ENCODE measurements at regions not wholly inside any gene's neighbourhood (a gene's known extent, or its start where the extent isn't known, plus 50 kb on each side); places are given as distances from the start of the nearest gene placed in this dataset.
"Not testable (repeated sequence)": the region's sequence is repeated elsewhere in the genome, so short reads cannot be mapped to it uniquely, and the experiment has no call there.

- no peaks in the 10 kb centered on the region for H3K36me3 ChIP-seq (ENCODE audit: low read depth, missing control alignments)
- no peaks in the 10 kb centered on the region for H3K9me3 ChIP-seq
- intact Hi-C loops (cut with DNase I; ENCODE audit: low total_unique reads) = no loop called here
- no peak overlapping the region for H3K27ac ChIP-seq
- no peak for DNase-seq
- H3K27me3 ChIP-seq = no peaks in the 10 kb centered on the region
- TF ChIP-seq CTCF (IDR thresholded peaks at IDR 0.05) (no peak), POLR2A (IDR thresholded peaks at IDR 0.05) (no peak)
- no peak overlapping the region for H3K4me3 ChIP-seq
- WGBS, 2 donors = 81 to 87% methylated on average over 3 of the region's 3 CpGs
- no peaks in the 10 kb centered on the region for H3K4me1 ChIP-seq
Observed at GRCh38 chr7:10773430-10773829, 200.2 kb upstream of the PHF14 start.

GRCh38 chr7:10779465-10780399, 193.9 kb upstream of the PHF14 start:
- H3K27me3 ChIP-seq = no peaks in the 10 kb centered on the region
- no peaks in the 10 kb centered on the region for H3K36me3 ChIP-seq (ENCODE audit: low read depth, missing control alignments)
- H3K4me3 ChIP-seq = peak overlapping the region; percentile 46 to 51
- no peaks in the 10 kb centered on the region for H3K4me1 ChIP-seq
- H3K9me3 ChIP-seq = no peaks in the 10 kb centered on the region
- H3K27ac ChIP-seq = no peak overlapping the region
- intact Hi-C loops (cut with DNase I; ENCODE audit: low total_unique reads) = no loop called here
- TF ChIP-seq POLR2A (IDR thresholded peaks at IDR 0.05) (no peak), CTCF (IDR thresholded peaks at IDR 0.05) (no peak)
- peak; percentile 72 for DNase-seq
- WGBS, 2 donors = 60 to 73% methylated on average over 51 to 52 of the region's 52 CpGs

GRCh38 chr7:10780400-10780747, 193.3 kb upstream of the PHF14 start:
- Histone ChIP-seq H3K27ac (no peak overlapping the region), H3K4me1 (no peaks in the 10 kb centered on the region), H3K4me3 (peak overlapping the region; percentile 46 to 51), H3K9me3 (no peaks in the 10 kb centered on the region), H3K36me3 (ENCODE audit: low read depth, missing control alignments) (no peaks in the 10 kb centered on the region), H3K27me3 (no peaks in the 10 kb centered on the region)
- 58 to 67% methylated on average over 7 of the region's 7 CpGs for WGBS, 2 donors
- intact Hi-C loops (cut with DNase I; ENCODE audit: low total_unique reads) = no loop called here
- no peak for TF ChIP-seq CTCF (IDR thresholded peaks at IDR 0.05)
- TF ChIP-seq POLR2A (IDR thresholded peaks at IDR 0.05) = no peak
- peak; percentile 33 for DNase-seq

- 59 to 67% methylated on average over 9 of the region's 9 CpGs for WGBS, 2 donors
- H3K4me1 ChIP-seq; H3K9me3 ChIP-seq; DNase-seq; intact Hi-C loops (cut with DNase I; ENCODE audit: low total_unique reads); H3K36me3 ChIP-seq (ENCODE audit: low read depth, missing control alignments); H3K27ac ChIP-seq; H3K4me3 ChIP-seq; H3K27me3 ChIP-seq: not testable (repeated sequence)
Observed at GRCh38 chr7:10786976-10787375, 186.7 kb upstream of the PHF14 start.

GRCh38 chr7:10789170-10789569, 184.5 kb upstream of the PHF14 start:
- Histone ChIP-seq H3K4me3 (no peak overlapping the region), H3K9me3 (no peaks in the 10 kb centered on the region), H3K4me1 (no peaks in the 10 kb centered on the region), H3K27me3 (no peaks in the 10 kb centered on the region), H3K36me3 (ENCODE audit: low read depth, missing control alignments) (no peaks in the 10 kb centered on the region), H3K27ac (no peak overlapping the region)
- 83 to 90% methylated on average over 2 of the region's 2 CpGs for WGBS, 2 donors
- intact Hi-C loops (cut with DNase I; ENCODE audit: low total_unique reads) = no loop called here
- no peak for TF ChIP-seq CTCF (IDR thresholded peaks at IDR 0.05)
- TF ChIP-seq POLR2A (IDR thresholded peaks at IDR 0.05) = no peak
- no peak for DNase-seq

Measured in testis (tissue), 2 donors.